ENCODE measurements at regions not wholly inside any gene's neighbourhood (a gene's known extent, or its start where the extent isn't known, plus 50 kb on each side); places are given as distances from the start of the nearest gene placed in this dataset.
"Not testable (repeated sequence)": the region's sequence is repeated elsewhere in the genome, so short reads cannot be mapped to it uniquely, and the experiment has no call there.

- Histone ChIP-seq H3K4me3 (ENCODE audit: insufficient read depth, low read depth, low read length) (no peak overlapping the region), H3K27ac (ENCODE audit: insufficient read depth, low read length) (no peak overlapping the region), H3K9me1 (ENCODE audit: insufficient read depth, low read length) (peaks cover 6% of the 10 kb centered on the region), H3K14ac (replicated peaks; ENCODE audit: low read depth, low read length) (no peak overlapping the region), H4K20me1 (ENCODE audit: insufficient read depth, low read length) (no peaks in the 10 kb centered on the region), H3K23ac (ENCODE audit: low read depth, low read length) (no peak overlapping the region), H3K36me3 (ENCODE audit: control insufficient read depth, insufficient read depth, low read length) (no peaks in the 10 kb centered on the region), H3K9ac (ENCODE audit: low read depth, low read length) (no peak overlapping the region), H4K8ac (ENCODE audit: low read depth in 2 of 2, low read length in 2 of 2) (no peak overlapping the region), H2BK5ac (ENCODE audit: low read depth, low read length, poor library complexity, severe bottlenecking) (no peak overlapping the region), H4K5ac (ENCODE audit: low read depth, low read length) (no peak overlapping the region), H3K4me2 (ENCODE audit: low read depth, low read length) (no peak overlapping the region), H3K79me1 (ENCODE audit: low read depth in 1 of 2, low read length in 2 of 2) (no peaks in the 10 kb centered on the region), H2AFZ (replicated peaks; ENCODE audit: low read length, poor library complexity) (no peak overlapping the region), H3K27me3 (ENCODE audit: control insufficient read depth, insufficient read depth, low read length) (no peaks in the 10 kb centered on the region), H2BK15ac (ENCODE audit: low read depth, low read length) (no peak overlapping the region), H2AK5ac (ENCODE audit: low read depth, low read length) (no peak overlapping the region), H3K56ac (ENCODE audit: extremely low read depth, insufficient read depth, low read length) (no peak overlapping the region), H3K4me1 (ENCODE audit: control insufficient read depth, insufficient read depth, low read length) (peaks cover 4% of the 10 kb centered on the region), H3K9me3 (ENCODE audit: control insufficient read depth, insufficient read depth, low read length) (no peaks in the 10 kb centered on the region), H4K91ac (ENCODE audit: insufficient read depth, low read depth, low read length) (no peak overlapping the region), H2BK120ac (ENCODE audit: low read depth, low read length) (no peak overlapping the region), H3K18ac (ENCODE audit: low read depth, low read length) (no peak overlapping the region), H3K4ac (ENCODE audit: low read depth, low read length) (no peak overlapping the region), H2BK20ac (ENCODE audit: low read depth, low read length) (no peak overlapping the region), H2AK9ac (replicated peaks; ENCODE audit: low read depth, low read length, poor library complexity) (no peak overlapping the region)
- intact Hi-C loops (cut with micrococcal nuclease): no loop called here
- dilution Hi-C loops (cut with HindIII; ENCODE audit: low sequenced_read_pairs, unreplicated experiment): no loop called here
- in situ Hi-C loops (cut with MboI; ENCODE audit: low sequenced_read_pairs): no loop called here
- ATAC-seq (ENCODE audit: low read depth) (peak; percentile 43), DNase-seq (peak; percentile 78)
- BruUV-seq (replicated peaks): no TSS peak
- ChIA-PET POLR2A (ENCODE audit: unreplicated experiment) (interaction anchor here (0.5 kb wide), 1 partner anchor 562 kb away, joined by 5 read pairs; no protein-coding TSS in a partner anchor), CTCF (no interaction called here)
- WGBS, 2 experiments (ENCODE audit: extremely low coverage in 2 of 2, insufficient read length in 1 of 2): no CpG with 5 or more reads among the region's 1 CpG
- TF ChIP-seq CEBPB (IDR thresholded peaks at IDR 0.05; ENCODE audit: low read depth, low read length): peak; percentile 83
- TF ChIP-seq MAZ (IDR thresholded peaks at IDR 0.05; ENCODE audit: borderline replicate concordance, low read depth, low read length): no peak
- no peak for TF ChIP-seq NFE2L2 (IDR thresholded peaks at IDR 0.05; ENCODE audit: low read depth, low read length)
These were observed 83.5 kb upstream of the PRDX6 start for GRCh38 chr1:173393659-173394000.

GRCh38 chr1:173394813-173395212 is 82.3 kb upstream of the PRDX6 start:
- H3K18ac ChIP-seq (ENCODE audit: low read depth, low read length); CTCF ChIA-PET; H3K79me1 ChIP-seq (ENCODE audit: low read depth in 1 of 2, low read length in 2 of 2); BruUV-seq (replicated peaks); H4K8ac ChIP-seq (ENCODE audit: low read depth in 2 of 2, low read length in 2 of 2); H3K4me3 ChIP-seq (ENCODE audit: insufficient read depth, low read depth, low read length); H3K9me1 ChIP-seq (ENCODE audit: insufficient read depth, low read length); intact Hi-C loops (cut with micrococcal nuclease); H3K27me3 ChIP-seq (ENCODE audit: control insufficient read depth, insufficient read depth, low read length); POLR2A ChIA-PET (ENCODE audit: unreplicated experiment); H2BK20ac ChIP-seq (ENCODE audit: low read depth, low read length); DNase-seq; H4K91ac ChIP-seq (ENCODE audit: insufficient read depth, low read depth, low read length); H2BK120ac ChIP-seq (ENCODE audit: low read depth, low read length); H3K9me3 ChIP-seq (ENCODE audit: control insufficient read depth, insufficient read depth, low read length); H2BK15ac ChIP-seq (ENCODE audit: low read depth, low read length); H2BK5ac ChIP-seq (ENCODE audit: low read depth, low read length, poor library complexity, severe bottlenecking); H3K36me3 ChIP-seq (ENCODE audit: control insufficient read depth, insufficient read depth, low read length); H4K5ac ChIP-seq (ENCODE audit: low read depth, low read length); H3K4me2 ChIP-seq (ENCODE audit: low read depth, low read length); H4K20me1 ChIP-seq (ENCODE audit: insufficient read depth, low read length); H3K4me1 ChIP-seq (ENCODE audit: control insufficient read depth, insufficient read depth, low read length); H2AK9ac ChIP-seq (replicated peaks; ENCODE audit: low read depth, low read length, poor library complexity); H3K4ac ChIP-seq (ENCODE audit: low read depth, low read length); in situ Hi-C loops (cut with MboI; ENCODE audit: low sequenced_read_pairs); H3K9ac ChIP-seq (ENCODE audit: low read depth, low read length); H2AFZ ChIP-seq (replicated peaks; ENCODE audit: low read length, poor library complexity); H2AK5ac ChIP-seq (ENCODE audit: low read depth, low read length); ATAC-seq (ENCODE audit: low read depth); H3K27ac ChIP-seq (ENCODE audit: insufficient read depth, low read length); H3K23ac ChIP-seq (ENCODE audit: low read depth, low read length); H3K14ac ChIP-seq (replicated peaks; ENCODE audit: low read depth, low read length); H3K56ac ChIP-seq (ENCODE audit: extremely low read depth, insufficient read depth, low read length); dilution Hi-C loops (cut with HindIII; ENCODE audit: low sequenced_read_pairs, unreplicated experiment): not testable (repeated sequence)

Measured in IMR-90 (cell line).